Fibroblast of pulmonary artery (primary cell): ENCODE measurements at regions not wholly inside any gene's neighbourhood (a gene's known extent, or its start where the extent isn't known, plus 50 kb on each side); places are given as distances from the start of the nearest gene placed in this dataset.

Experiments used
- DNase-seq: peaks from one replicate; pipeline ENCODE4 v3.0.0-alpha.2; 2010; ENCODE audit warnings: low read depth
- H3K4me3 ChIP-seq: replicated peaks from 2 replicates; pipeline ENCODE4 v1.5.1; 2011; ENCODE audit warnings: low read depth, mild to moderate bottlenecking, control low read depth, low read length, moderate library complexity
- CTCF ChIP-seq: IDR thresholded peaks from 2 replicates; pipeline ENCODE4 v1.5.1; 2011; ENCODE audit warnings: mild to moderate bottlenecking, control low read depth, low read length, inconsistent platforms; ENCODE audit errors: missing control alignments

- peak; percentile 4 for DNase-seq
- H3K4me3 ChIP-seq, result no peak overlapping the region
- TF ChIP-seq CTCF, result no peak
Measured at GRCh38 chr5:133873449-133873848, 95.0 kb downstream of the C5orf15 start.

DNA sequence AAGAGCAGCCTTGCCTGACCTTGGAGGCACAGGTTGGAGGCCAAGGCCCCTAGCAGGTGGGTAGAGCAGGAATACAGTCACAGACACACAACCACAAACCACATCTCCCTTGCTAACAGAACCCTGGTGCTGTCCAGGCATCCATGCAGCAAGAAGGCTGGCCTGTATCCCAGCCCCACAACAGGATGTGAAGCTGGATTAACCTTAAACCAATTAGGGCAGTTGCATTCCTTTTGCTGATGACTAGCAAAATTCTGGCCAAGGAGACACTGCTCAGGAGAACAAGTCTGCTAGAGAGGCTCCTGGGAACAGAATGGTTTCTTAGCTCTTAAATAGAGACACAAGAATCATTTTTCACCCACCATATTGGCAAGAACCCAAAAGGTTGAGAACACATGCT, 97.8 kb downstream of the C5orf15 start:
- no peak overlapping the region for H3K4me3 ChIP-seq
- DNase-seq, result peak; percentile 40
- no peak for TF ChIP-seq CTCF

DNA sequence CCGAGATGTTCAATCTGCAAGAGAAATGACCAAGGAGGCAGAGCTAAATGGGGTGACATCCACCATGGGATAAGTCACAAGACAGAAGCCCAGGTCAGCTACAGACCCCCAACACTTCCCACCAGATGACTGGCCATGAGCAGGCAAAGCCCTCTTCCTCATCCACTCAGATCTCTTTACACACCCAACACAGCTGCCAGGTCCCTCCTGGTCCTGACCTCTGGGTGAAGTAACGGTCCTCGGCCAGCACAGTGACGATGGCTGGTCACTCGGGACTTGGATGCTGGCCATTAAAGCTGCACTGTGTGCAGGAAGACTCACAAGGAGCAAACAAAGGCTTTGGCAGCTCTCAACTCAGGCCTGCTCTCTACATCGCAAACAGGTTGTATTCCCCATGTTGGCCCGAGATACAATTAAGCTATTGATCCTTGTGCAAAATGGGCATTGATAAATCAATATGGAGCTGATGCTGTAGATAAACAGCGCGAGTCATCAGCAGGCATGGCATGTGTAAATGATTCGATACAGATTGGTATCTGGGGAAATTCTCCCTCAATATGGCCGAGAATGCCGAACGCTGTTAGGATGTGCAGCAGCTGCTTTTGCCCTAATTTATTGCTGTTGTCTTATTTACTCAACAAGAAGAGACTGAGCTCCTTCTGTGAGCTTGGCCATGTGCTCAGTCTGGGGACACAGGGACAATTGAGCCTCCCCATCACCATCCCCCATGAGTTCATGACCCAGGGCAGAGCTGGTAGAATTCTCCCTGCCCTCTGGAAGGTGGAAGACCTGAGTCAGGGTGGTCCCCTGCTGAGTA, 98.7 kb downstream of the C5orf15 start:
- DNase-seq, result no peak
- no peak for TF ChIP-seq CTCF
- H3K4me3 ChIP-seq, result no peak overlapping the region

- DNase-seq, result peak; percentile 82
- H3K4me3 ChIP-seq, result no peak overlapping the region
- TF ChIP-seq CTCF, result peak; percentile 77
Measured at GRCh38 chr5:133868946-133869518, 99.4 kb downstream of the C5orf15 start.

GRCh38 chr5:133867851-133868545, 100.4 kb downstream of the C5orf15 start:
- DNase-seq, result no peak
- no peak for TF ChIP-seq CTCF
- H3K4me3 ChIP-seq, result no peak overlapping the region

- no peak for TF ChIP-seq CTCF
- H3K4me3 ChIP-seq, result no peak overlapping the region
- no peak for DNase-seq
Measured at GRCh38 chr5:133867341-133867740, 101.1 kb downstream of the C5orf15 start.
